ENCODE measurements at regions not wholly inside any gene's neighbourhood (a gene's known extent, or its start where the extent isn't known, plus 50 kb on each side); places are given as distances from the start of the nearest gene placed in this dataset.

- DNase-seq, result no peak
Observed at GRCh38 chr4:155510771-155511170, 134.0 kb upstream of the MAP9 start.

GRCh38 chr4:155509555-155509954 lies 132.8 kb upstream of the MAP9 start:
- DNase-seq, result no peak

- DNase-seq, result no peak
Observed at GRCh38 chr4:155506745-155507144, 130.0 kb upstream of the MAP9 start.

DNA sequence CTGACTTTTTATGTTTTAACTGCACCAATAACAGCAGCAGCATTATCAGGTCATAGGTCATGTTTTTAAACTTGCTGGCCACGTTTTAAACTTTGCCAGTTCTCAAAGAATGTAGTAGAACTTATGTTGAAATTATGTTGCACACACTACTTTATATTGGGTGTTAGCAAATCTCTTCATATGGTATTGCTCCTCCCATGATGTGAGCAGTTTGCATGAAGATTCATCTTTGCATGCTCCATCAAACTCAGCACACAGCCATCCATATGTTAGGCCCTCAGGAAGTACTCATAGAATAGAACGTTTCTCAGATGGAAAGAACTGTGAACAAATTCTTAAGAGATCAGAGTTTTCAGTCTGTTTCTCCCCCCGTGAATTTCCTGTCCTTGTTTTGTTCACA lies 128.6 kb upstream of the MAP9 start:
- no peak for DNase-seq

DNA sequence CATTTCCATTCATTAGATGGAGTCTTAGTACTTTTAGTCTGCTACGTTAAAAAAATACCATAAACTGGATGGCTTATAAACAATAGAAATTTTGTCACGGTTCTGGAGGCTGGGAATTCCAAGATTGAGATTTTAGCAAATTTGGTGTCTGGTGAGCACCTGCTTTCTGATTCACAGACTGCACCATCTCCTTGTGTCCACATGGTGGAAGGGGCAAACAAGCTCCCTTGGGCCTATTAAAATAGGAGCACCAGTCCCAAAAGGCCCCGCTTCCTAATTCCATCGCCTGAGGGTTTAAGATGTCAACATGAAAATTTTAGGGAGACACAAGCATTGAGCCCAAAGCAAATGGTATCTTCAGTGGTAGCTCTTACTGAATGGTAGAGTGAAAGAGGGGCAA lies 120.5 kb upstream of the MAP9 start:
- no peak for DNase-seq

DNA sequence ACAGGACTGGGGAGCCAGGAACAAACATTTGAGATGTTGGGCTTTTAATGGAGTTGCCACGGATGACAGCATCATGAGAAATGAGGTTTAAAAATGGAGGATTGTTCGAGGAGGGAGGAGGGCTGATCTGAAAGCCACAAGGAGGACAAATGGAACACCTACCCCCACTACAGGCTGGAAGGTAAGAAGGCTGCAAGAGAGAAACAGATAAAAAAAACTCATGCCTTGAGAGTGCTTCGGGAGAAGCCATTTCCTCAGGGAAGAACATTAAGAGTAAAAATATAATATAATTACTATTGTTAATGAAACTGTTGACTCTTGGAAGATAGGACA lies 119.5 kb upstream of the MAP9 start:
- DNase-seq, result no peak

GRCh38 chr4:155495572-155496293 lies 119.0 kb upstream of the MAP9 start:
- DNase-seq, result no peak

GRCh38 chr4:155494037-155494718 lies 117.4 kb upstream of the MAP9 start:
- no peak for DNase-seq

DNA sequence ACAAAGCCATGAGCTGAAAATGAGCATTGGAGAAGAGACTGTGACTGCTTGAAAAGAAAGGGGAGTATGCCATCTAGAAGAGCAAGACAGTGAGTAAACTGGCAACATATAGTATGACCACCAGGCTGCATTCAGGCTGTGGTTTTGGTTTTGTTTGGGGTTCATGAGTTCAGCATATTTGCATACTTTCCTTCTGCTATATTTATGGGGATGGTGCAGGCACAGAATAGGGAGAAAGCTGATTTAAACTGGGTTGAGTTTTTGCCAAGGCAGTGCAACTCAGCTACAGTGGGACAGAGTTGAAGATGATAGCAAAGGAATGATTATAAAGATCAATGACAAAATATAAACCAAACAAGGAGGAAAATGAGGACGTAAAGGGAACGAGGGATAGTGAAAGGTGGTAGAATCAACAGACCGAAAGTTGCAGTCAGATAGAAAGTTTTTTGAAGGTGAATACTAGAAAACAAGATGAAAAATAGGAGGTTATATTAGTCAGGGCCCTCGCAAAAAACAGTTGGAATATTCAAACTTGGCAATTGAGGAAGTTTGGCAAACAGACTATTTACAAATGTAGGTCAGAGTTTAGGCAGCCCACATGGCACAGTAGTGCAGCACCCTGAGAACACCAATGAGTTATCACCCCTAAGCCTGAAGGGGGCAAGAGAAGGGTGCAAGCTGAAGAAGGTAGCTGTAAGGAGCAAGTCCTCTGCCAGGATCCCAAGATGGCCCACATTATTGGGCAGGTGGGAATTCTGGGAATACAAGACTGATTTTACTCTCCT lies 114.8 kb upstream of the MAP9 start:
- no peak for DNase-seq

- no peak for DNase-seq
Observed at GRCh38 chr4:155489271-155489670, 112.5 kb upstream of the MAP9 start.

DNA sequence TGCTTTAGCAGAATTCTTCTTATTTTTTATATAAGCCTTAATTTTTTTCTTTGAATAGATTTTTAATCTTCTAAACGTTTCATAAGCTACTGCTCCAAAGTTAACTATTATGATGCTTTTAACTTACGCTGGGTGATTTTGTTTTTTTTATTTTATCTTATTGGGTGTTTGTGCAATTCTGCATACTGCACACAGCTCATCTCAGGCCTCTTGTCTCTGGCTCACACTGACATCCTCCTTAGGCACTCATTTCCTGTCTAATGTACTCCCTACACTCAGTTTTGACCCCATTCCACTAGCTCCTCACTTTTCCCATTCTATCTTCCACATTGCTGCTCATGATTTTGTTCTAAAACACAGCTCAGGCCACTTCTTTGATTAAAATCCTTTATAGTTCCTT lies 111.9 kb upstream of the MAP9 start:
- DNase-seq, result no peak

- DNase-seq, result no peak
Observed at GRCh38 chr4:155487210-155487609, 110.4 kb upstream of the MAP9 start.

GRCh38 chr4:155481150-155481549 lies 104.4 kb upstream of the MAP9 start:
- DNase-seq, result no peak

DNA sequence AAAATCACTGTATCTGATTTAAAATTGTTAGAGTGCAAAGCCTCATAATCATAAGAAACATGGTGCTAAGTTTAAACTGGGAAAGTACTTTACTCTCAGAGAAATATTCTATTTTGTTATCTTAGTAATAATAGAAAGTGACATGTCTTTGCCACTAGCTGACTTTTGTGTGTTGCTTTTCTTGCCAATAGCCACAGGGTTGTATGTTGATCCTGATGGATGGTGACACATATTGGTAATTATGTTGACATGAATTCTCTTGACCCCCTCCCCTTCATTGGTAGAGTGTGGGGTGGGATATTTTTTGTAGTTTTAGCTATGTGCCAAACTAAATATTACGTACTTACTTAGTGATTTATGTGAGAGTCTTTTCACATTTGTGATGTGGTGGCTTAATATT lies 103.1 kb upstream of the MAP9 start:
- DNase-seq, result no peak

DNA sequence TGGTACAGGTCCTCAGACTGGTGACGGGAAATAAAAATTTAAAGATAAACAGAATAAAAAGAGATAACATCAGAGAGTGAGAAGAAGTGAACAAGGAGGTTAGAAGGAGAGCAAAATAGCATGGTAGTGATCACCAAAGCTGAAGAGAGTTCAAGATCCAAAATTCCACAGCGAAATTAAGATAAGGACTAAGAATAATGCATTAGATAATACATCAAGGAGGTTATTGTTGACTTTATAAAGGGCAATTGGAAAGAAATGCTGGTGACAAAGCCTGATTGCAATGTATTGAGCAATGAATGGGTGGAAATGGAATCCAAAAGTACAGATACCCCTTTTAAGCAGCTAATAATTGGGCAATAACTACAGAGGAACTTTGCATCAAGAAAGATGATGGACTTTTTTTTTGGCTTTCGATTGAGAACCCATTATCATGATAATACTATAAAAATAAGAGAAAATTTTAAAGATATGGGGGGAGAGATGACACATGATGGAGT lies 101.6 kb upstream of the MAP9 start:
- no peak for DNase-seq

DNA sequence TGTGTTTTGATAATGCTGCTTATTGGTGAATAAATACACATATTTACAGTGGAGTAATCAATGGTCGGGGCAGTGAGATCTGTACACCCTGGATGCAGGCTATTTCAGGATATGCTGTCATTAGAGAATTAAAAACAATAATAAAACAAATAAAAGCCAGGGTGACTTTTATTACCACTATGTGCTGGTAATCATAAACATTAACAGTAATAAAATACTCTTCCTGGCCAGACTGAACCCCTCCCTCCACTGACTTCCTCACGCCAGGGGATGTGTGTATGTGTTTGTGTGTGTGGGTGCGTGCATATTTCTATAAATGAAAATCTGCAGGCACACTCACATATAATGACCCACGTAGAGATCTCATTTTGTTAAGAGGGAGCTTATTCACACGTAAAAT lies 98.0 kb upstream of the MAP9 start:
- no peak for DNase-seq

- DNase-seq, result no peak
Observed at GRCh38 chr4:155473420-155474095, 96.8 kb upstream of the MAP9 start.

GRCh38 chr4:155468282-155468681 lies 91.5 kb upstream of the MAP9 start:
- DNase-seq, result no peak

- no peak for DNase-seq
Observed at GRCh38 chr4:155450676-155451075, 73.9 kb upstream of the MAP9 start.

DNA sequence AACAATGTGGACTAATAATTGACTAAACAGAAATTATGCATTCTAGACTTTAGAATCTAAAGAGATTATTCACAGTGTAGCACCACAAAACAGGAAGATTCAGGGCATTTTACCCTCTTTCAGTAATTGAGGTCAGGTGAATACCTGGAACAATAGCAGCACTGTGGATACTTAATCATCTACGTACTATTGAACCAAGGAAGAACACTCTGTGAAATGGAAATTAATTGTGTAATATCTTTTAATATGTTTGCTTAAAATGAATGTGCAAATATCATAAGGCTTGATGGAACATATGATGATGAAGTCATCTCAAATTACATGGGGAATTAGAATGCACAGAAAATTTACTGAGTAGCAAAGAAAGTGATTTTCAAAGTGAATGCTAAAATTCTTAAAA lies 68.5 kb upstream of the MAP9 start:
- no peak for DNase-seq

DNA sequence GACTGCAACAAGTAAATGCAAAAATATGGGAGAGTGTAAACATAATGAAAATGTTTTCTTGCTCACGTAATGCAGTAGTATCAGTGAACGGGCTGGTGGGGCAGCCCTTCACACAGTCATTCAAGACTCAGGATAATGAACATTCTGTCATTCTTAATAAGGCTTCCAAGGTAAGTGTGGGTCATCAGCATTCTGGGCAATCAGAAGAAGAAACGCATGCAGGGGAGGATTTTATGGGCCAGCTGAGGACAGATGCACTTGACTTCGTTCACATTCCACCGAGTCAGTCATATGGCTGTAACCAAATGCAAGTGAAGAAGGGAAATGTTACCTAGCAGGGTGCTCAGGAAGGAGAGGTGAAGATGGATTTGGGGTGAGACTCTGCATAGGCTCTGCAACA lies 68.0 kb upstream of the MAP9 start:
- no peak for DNase-seq

DNA sequence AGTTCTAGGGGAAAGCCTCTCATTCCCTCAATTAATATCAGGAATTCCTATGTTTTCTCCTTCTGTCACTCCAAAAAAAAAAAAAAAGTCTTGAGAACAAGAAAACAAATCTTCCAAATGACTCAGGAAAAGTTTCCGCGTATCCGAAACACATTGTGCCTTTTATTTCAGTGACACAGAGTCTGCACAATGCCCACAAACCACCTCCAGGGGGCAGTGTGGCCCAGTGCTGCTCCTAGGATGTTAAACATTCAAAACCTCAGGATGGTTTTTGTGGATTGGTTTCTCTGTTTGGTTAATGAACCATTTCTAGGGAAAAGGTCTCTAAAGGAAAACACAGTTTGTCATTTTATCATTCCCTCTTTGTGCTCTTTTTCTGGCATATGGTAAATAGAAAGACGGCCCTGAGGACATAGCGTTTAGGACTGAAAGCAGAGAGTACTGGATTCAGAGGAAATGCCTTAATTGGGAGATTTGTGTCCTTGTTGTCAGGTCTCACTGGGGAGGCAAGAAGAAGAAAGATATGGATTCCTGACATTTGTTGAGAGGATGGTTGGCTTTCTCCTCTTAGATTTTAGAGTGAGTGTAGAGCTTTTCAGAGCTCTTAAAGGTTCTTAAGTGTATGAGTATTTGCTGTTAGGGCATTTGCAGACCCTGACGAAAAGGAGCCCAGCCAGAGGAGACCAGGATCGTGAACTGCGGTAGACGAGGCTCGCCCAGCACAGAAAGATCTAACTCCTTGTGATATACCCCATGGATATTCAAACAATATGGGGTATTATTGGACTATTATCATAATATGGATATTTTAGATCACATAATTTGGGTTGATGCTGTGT lies 65.7 kb upstream of the MAP9 start:
- DNase-seq, result peak; percentile 1

DNA sequence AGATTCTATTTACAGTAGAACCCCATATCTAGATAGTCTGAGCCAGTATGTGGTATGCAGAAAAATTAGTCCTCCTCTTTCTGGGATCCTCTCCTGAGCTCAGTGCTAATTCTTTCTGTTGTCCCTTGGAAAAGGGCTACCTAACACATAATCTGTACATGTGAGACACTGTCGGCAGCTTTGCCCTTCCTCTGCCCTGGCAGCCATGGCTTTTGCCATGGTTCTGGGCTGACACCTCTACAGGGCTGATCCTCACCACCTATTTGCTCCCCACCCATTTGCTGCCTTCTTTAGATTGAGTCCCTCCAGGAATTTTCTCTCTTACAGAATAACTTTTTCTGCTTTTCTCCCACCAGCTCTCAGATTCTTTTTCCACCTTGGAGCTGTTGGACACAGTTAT lies 64.7 kb upstream of the MAP9 start:
- no peak for DNase-seq

All from KG1 (cell line).